ENCODE measurements at regions not wholly inside any gene's neighbourhood (a gene's known extent, or its start where the extent isn't known, plus 50 kb on each side); places are given as distances from the start of the nearest gene placed in this dataset.

DNA sequence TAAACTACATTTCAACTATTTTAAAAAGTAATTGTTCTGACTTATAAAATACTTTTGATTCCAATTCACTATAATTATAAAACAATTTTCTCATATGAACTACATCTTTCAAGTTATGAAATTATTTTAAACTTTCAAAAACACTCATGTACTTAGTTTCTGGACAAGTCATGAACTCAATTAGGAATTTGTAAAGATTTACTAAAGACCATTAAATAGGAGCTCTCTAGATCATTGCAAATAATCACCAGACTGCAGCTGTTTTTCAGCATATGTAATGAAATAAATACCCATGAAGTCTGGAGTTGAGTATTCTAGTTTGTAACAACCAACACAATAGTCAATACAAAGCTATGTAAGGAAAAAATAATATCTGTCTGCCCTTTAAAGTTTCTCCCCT is 605.1 kb upstream of the MIR17HG start:
- DNase-seq: no peak

DNA sequence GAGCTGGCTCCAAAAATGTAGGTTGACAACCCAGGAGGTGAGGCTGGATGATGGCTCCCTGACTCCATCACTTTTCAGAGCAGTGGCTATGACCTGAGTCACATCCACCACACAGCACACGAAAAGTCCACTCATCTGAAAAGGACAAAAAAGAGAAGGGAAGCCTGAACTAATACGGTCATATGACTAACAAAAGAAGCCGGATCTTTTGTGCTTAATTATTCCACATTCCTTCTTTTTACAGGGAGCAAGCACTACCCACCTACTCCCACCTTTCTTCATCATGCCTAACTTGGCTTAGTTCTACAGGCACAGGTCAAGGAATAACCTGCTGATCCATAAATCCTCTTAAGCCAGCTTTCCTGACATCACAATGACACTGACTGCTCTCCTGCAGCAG is 601.3 kb upstream of the MIR17HG start:
- DNase-seq: no peak

DNA sequence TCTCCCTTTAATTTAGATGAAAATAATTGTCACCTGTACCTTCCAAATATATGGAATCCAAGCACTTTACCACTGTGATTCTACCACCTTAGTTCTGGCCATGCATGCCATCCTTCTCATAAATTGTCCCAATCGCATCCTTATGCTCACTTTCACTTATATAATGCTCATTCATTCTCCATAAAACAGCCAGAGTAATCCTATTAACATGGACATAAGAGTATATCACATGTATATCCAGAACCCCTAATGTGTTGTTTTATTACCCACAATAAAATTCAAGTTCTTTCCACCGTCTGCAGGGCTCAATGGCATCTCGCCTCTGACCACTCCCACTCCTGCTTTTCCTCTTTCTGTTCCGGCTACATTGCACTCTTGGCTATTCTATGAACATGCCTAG is 597.5 kb upstream of the MIR17HG start:
- no peak for DNase-seq

DNA sequence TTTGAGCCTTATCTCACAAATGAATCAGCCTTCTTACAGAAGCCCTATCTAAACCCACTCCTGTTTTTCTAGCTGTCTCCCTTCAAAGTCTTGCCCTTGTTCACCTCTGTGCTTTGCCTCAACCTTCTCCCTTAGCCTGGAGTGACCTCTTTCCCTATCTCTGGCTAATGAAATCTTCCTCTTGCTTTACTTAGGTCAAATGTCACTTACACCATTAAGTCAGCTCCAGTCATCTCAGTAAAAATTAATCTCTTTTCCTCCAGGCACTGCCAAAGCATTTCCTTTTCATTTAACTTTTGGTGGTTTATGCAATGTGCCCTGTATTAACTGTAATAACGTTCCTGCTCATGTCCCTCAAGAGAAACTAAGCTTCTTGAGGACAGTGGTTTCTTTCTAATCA is 596.5 kb upstream of the MIR17HG start:
- DNase-seq: no peak

DNA sequence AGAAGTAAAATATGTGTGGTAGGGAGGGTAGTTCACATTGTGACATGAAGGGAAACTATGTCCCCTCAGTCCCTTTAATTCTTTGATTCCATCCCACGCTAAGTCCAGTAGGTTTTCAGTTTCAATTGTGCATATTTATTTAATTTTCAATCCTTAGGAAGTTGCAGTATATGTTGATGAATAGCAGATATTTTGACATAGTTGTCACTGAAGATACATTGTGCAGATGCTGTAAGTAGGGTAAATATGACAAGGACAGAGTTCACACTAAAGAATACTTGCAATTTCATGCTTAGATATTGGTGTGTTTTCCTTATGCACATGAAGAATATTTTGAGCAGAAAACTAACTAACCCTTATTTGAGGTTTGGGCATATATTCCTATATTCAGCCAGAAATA is 595.4 kb upstream of the MIR17HG start:
- no peak for DNase-seq

DNA sequence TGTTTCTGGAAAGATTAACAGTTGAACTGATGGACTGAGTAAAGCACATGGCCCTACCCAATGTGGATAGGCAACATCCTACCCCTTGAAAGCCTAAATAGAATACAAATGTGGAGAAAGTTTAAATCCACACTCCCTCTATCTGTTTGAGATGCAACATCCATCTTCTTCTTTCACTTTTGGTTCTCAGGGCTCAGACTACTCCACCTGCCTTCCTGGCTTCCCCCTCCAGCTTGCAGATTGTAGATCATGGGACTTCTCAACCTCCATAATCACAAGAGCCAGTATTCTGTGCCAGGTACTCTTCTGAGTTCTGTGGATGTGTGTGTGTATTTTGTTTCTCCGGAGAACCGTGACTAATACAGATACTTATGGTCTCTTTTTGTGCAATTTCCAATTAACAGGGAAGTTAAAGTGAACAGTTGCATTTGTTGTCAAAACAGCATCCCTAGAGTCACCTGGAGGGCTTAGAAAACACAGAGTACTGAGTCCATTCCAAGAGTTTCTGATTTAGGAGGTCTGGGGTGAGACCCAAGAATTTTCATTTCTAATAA is 590.3 kb upstream of the MIR17HG start:
- no peak for DNase-seq

DNA sequence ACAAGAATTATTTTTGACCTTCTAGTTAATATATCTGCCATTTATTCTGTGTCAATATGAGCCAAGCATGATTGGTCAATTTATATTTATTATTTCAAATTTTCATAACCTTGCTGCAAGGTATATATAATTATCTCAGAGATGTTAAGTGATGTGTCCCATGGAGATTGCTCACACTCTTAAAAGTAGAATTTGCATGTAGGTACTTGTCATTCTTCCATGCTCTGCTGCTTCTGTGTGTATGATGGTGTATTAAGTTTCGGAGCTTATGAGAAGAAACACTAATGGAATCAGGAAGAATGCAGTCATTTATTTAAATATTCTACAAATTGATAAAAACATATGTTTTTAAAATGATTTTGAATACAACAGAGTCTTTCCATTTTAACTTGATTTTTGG is 586.8 kb upstream of the MIR17HG start:
- no peak for DNase-seq

DNA sequence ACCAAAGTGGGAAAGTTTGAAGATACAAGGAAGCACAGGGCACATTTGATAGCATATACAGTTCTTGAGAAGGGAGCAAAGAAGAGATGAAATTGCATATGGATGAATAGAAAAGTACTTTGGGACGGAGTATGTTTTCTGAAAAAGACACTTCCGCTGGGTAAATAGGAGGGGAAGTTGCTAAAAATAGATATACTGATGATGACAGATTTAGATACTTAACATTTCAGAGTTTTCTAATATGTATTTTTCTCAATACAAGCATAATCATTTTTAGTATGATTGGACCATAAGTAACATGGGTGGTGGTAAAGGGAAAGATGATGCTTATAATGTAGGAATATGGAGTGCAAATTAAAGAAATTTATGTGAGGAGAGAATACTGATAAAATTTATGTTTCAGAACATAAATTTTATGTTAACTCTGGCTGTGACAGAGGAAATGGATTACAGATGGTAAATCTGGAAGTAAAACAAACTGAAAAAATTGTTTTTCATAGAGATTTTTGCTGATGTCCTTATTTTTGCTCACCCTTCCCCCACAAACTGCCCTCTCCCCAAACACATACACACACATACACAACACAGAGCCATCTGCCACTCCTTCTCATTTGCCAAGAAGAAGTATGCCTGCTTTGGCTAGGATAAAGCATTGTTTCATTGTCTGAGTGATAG is 583.9 kb upstream of the MIR17HG start:
- no peak for DNase-seq

DNA sequence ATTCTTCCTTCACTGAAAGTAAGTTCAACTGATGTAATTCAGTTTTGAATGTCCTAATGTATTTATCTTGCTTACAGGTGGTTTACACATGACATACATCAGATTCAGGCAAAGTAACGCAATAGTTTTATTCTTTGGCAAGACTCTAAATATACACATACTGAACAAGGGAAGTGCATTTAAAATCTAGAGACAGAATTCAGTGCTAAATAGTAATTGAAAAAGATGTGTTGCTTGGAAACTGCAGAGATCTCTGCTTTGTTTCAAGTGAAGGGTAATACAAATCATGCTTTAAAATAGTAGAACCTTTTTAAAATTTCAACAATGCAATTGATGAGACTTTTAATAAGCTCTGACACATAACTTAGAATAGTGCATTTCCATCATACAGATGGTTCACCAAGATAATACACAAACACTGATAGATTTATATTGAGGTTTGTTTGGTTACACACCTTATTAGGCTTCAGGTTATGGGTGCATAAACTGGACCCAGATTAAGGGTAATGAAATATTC is 581.0 kb upstream of the MIR17HG start:
- no peak for DNase-seq

DNA sequence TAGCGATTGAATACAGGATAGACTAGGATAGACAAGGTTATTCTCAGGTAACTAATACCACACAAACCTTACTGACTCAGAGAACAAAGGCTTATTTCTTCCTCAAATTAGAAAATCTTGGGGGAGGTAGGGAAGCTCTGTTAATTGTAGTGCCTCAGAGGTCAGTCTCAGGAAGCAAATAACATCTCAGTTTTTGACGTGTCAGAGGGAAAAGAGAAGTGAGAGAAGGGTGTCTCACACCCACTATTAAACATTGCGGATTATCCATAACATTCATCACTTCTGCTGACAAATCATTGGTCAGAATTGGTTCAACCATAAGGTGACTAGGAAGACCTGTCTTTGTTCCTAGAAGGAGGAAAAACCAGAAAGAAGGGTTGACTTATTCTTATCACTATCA is 579.4 kb upstream of the MIR17HG start:
- DNase-seq: no peak

DNA sequence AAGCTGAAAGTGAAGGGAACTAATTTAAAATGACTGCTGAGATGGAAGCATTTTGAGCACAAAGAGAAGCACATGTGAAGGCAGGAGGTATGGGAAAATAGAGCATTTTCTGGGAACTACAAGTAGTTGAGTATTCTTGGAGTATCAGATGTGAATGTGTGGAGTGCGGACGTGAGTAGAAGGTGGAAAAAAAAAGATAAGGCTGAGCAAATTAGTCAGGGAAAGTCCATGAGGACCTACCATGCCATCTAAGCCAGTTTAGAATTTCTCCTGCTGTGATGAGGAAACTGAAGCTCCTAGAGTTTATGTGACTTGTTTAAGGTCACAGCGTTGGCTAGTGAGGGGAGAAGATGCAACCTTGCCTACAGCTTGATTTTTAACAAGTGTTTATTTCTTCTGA is 578.1 kb upstream of the MIR17HG start:
- DNase-seq: no peak

DNA sequence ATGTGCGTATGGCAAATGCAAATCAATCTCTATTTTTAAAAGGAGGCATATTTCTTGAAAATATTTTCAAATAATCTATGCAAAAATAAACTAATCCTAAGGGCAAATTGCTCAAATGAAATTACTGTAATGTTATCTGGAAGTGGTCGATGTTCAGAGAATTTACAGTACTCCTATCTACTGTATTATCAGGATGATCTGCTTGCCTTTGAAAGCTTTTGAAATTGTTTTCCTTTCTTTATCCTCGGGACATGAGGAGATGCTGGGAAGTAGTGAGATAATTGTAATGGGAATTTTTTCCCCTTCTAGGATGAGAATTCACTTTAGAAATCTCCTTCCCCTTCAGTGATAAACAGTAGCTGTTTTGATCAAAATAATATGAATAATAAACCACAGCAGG is 577.2 kb upstream of the MIR17HG start:
- no peak for DNase-seq

DNA sequence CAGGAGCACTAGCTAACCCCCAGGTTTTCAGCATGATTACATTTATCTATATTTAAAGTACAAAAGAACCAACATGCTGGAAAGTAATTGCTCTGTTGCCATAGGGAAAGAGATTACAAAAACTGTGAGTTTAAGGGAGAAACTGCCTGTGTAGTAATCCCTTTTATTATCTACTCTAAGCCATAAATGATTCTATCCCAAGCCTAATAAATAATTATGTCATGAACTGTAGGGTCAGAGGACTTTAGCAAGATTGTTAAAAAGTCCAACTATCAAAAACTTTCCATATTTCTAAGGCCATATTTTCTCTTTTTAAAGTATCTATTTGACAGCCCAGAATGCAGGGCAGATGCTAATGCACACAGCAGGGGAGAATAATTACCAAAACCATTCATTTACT is 573.8 kb upstream of the MIR17HG start:
- DNase-seq: no peak

DNA sequence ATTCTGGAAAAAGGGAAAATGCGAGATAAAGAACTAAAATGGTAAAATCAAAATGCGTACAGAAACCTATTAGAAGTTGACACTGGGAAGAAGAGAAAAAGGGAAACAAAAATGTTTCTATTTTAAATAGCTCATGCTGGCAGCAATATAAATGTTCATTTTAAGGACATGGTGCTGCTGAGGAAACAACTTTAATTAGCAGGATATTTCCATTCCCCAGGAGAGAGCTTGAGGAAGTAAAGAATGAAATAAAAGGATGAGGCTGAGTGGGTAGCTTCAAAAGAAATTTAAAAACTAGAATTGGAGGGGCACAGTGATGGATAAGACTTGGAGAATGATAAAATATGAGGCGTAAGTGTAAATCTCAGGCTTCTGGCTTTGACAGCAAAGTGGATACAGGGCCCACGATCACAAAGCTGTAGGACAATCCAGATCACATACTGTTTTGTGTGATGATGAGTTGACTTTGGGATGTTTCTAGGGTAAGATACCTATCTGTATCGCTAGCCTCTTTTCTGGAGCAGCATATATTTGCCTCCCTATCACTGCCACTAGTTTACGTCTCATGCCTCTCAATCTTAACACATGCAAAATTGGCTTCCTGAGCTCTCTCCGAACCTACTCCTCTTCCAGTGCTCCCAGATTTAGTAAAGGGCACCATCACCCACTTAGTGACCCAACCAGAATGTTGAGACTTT is 571.3 kb upstream of the MIR17HG start:
- DNase-seq: no peak

DNA sequence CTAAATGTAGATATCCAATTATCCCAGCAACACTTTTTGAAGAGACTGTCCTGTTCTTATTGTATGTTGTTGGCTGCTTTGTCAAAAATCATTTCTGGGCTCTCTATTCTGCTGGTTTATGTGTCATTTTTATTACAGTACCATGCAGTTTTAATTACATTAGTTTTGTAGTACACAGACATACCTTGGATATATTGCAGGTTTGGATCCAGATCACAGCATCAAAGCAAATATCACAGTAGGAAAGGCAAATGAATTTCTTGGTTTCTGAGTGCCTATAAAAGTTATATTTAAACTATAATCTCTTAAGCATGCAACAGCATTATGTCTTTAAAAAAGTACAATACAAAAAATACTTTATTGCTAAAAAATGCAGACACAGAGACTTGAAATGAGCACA is 564.2 kb upstream of the MIR17HG start:
- no peak for DNase-seq

DNA sequence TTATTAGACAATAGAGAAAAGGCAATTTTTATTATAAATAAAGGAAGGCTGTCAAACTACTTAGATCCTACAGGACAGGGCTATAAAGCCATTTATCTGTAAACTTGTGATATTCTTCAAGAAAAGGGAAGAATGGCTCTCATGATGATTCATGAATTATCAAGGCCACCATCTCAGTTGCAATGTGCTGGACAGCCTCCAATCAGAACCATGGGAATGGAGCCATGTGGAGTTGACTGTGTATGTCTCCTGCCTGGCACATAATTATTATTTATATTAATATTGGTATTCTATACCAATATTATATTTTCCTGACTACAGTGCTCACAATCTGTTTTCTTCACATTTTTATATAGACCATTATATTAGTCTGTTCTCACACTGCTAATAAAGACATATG is 560.5 kb upstream of the MIR17HG start:
- no peak for DNase-seq

DNA sequence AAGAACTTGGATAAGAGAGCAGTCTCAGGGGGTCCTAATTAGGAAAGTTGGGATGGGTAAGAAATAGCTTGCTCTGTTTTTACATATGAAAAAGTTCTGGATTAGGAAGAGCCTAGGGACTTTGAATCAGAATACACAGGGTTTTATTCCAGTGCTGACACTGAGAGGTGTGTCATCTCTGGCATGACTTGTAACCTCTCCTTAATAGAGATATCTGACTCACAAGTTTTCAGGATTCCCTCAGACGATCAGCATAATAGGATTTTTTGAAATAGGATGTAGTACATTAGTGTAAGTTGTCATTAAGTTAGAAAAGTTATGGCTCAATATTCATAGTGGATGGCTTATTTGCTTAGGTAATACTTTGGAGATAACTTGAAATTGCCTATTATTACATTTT is 555.2 kb upstream of the MIR17HG start:
- no peak for DNase-seq

DNA sequence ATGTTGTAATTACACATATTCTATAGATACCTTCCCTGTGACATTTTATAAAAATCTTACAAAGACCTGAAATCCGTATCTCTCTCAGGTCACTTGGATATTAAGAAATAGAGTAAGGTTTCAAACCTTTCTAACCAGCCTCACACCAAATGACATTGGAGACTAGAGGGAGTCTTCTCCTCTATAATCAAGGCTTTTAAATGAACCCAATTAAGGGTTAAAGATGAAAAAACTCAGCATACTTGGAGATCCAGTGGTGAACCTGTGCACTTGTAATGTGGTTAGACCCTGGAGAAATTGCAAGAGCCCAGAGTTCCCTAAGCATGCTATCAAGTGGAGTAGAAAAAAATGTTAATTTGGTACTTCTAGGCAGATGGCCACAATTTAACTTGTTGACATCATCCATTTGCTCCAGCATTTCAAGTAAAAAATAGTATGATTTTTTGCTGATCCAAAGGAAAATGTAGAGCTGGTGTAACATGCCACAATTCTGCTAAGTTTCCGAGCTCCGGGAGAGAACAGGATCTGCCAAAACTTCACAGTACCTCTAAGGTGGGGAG is 554.1 kb upstream of the MIR17HG start:
- no peak for DNase-seq

DNA sequence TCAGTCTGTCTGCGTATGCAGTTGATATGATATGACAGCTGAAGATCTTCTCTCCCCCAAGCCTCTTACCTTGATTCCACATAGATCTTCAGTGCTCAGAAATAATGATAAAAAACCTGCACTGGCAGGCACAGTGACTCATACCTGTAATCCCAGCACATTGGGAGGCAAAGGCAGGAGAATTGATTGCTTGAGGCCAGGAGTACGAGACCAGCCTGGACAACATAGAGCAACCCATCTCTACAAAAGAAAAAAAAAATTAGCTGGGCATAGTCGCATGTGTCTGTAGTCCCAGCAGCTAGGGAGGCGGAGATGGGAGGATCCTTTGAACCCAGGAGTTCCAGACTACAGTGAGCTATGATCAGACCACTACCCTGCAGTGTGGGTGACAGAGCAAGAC is 551.0 kb upstream of the MIR17HG start:
- no peak for DNase-seq

DNA sequence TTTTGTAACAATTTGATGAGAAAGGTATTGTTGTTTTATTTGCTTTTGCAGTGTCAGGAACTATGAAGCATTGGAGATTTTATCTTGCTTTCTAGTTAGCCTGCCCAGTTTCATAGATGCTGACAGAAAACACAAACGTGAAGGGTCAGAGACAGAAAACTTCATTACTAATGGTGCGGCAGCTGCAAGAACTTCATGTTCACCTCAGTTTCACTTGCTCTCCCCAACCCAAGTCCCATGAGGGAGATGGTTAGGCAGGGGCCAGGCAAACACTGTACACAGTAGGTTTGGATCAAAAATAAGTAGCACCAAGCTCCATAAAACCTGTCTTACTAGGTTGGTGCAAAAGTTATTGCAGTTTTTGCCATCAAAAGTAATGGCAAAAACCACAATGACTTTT is 550.2 kb upstream of the MIR17HG start:
- no peak for DNase-seq

DNA sequence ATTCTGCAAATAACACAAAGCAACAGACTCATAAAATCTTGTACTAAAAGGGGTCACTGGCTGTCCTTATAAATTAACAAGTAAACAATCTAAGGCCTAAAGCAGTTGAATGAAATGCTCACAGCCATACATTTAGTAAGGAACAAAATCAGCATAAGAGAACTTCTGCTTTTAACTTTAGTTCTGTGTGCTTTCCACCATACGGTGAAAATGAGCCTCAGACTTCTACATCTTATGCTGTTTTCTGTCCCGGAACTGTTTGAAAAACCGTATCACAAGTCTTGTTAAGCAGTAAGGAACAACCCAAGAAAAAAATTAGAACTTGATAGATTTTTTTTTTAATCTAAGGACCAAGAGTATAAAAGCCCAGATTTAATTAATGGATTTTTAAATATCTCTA is 549.1 kb upstream of the MIR17HG start:
- DNase-seq: no peak

DNA sequence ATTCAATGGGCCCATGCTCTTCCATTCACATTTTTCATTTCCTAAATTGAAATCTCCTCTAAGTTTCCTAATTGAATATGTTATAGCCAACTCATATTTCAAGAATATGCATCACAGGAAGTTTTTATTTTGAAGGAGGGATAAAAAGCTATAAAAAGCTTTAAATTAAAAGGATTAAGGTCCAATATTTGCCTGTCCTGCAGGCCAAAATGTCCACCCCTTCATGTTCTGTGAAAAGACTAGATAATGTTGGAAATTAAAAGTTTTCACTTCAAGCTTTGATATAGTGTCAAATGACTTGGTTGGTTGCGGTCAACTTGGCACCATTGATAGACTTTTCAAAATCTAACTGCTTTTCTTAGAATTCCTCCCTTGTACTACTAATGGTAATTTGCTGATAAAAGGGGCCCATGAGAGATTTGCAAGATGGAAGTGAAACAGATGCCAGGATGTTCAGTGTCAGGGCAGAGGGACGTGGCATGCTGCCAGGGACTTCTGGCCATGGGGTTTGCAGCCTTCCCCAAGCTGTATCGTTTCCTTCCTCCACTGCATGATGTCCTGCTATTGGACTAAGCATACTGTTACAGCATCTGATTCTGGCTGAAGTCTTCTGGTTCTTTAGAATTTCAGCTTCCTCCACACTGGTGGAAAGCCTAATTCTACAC is 547.3 kb upstream of the MIR17HG start:
- DNase-seq: no peak

DNA sequence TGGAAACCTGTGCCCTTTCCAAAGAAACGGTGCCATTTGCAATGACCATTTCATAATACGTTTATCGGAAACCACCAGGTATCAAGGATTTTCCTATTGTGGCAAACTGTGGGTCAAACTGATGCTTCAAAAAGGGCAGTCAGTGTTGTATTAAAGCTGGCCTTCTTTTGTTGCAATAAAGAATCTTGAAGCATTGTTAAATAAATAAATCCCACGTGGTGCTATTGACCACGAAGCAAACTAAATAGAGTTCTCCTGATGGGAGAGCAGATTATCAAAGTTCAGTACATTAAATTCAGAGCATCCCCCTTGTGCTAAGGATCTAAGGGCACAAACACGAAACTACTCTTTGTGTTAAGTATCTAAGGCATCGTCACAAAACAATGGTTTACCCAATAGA is 545.9 kb upstream of the MIR17HG start:
- DNase-seq: no peak

DNA sequence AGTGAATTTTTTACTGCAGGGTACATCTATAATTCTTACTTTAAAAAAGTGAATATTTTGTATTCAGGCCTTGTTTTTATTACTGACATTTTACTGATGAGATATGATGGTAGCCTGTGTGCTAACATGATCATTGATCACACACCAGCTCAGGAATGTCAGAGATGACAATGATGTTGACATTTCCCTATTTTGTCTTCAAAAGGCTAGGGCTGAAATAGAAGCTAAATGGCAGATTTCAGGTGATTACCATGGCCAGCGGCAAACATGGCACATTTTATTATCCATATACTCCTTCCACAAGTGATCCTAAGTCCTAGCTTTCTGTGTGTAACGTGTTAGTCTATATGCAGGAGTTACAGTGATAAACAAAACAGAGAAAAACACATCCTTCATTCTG is 544.3 kb upstream of the MIR17HG start:
- no peak for DNase-seq

All from activated effector memory CD4-positive, alpha-beta T cell treated with anti-CD3 and anti-CD28 coated beads, Interleukin-2, amount 50 U/mL, for 16 hours (primary cell).